Endothelial cell of umbilical vein (primary cell): ENCODE measurements at regions not wholly inside any gene's neighbourhood (a gene's known extent, or its start where the extent isn't known, plus 50 kb on each side); places are given as distances from the start of the nearest gene placed in this dataset.

Source experiments
- EZH2 ChIP-seq: IDR thresholded peaks from 2 replicates; pipeline ENCODE4 v1.6.1; 2012; ENCODE audit warnings: borderline replicate concordance, low read depth, mild to moderate bottlenecking, moderate library complexity, low read length, inconsistent platforms; ENCODE audit not compliant: severe bottlenecking
- FOS ChIP-seq: IDR thresholded peaks from 2 replicates; pipeline ENCODE4 v1.6.1; 2011; ENCODE audit warnings: mild to moderate bottlenecking, low read length, moderate library complexity, borderline replicate concordance; ENCODE audit not compliant: insufficient read depth
- GATA2 ChIP-seq: IDR thresholded peaks from 2 replicates; pipeline ENCODE4 v1.7.0; 2011; ENCODE audit warnings: low read depth, mild to moderate bottlenecking, moderate library complexity, mixed read lengths, low read length; ENCODE audit not compliant: insufficient read length, insufficient read depth
- MYC ChIP-seq: IDR thresholded peaks from one replicate; pipeline ENCODE4 v1.6.1; 2011; ENCODE audit warnings: mild to moderate bottlenecking, low read depth, low read length
- POLR2A ChIP-seq: IDR thresholded peaks from 2 replicates; pipeline ENCODE4 v1.6.1; 2012; ENCODE audit warnings: low read depth, mild to moderate bottlenecking, control low read depth, low read length
- POLR2AphosphoS5 ChIP-seq: IDR thresholded peaks from 2 replicates; pipeline ENCODE4 v1.6.1; 2012; ENCODE audit warnings: low read depth, mild to moderate bottlenecking, control low read depth, low read length, moderate library complexity; ENCODE audit not compliant: insufficient read depth
- TF ChIP-seq, protein P1 (sequence below), 2 donors: IDR thresholded peaks; 1 replicate in 1 of 2; 2 replicates in 1 of 2; pipeline ENCODE4 v1.5.1; 2011; ENCODE audit warnings: low read length in 2 of 2, mild to moderate bottlenecking in 2 of 2, moderate library complexity in 2 of 2, control low read depth in 1 of 2, inconsistent platforms in 1 of 2, low read depth in 1 of 2; ENCODE audit not compliant: insufficient read depth in 1 of 2; ENCODE audit errors: extremely low read depth in 1 of 2
- TF ChIP-seq, protein P2 (sequence below): IDR thresholded peaks from 2 replicates; pipeline ENCODE4 v1.6.1; 2011; ENCODE audit not compliant: insufficient read depth, insufficient read length

DNA sequence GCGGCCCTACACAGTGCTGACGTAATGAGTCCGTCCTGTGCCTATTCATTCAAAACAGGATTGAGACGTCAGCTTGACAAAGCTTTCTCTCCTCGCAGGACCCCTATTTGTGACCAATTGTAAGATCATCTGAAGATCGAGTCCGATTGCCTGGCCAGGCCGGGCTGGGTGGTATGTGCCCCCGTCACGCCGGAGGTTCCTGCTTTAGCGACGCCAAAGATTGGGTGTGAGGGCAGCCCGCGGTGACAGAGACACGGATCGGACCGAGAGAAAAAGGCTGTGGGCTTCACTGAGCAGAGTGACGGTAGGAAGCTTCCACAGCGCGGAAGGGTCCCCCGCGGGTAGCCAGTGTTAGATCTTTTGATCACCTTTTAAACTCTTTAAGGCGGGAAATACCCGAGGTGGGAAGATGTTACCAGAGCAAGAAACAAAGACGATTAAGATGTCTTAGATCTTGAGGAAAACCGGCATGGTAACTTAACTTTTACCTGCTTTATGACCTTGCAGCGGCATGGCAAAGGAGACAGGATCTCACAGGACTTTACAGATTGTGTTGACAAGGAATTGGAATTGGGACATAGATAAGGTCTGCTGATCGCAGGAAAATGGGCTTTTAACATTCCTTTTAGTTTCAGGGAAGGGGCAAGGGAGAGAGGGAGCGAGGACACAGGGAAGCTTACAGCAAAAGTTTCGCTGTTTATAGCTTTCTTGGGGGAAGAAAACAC is 220.0 kb downstream of the METTL4 start:
- TF ChIP-seq, protein P1, sequence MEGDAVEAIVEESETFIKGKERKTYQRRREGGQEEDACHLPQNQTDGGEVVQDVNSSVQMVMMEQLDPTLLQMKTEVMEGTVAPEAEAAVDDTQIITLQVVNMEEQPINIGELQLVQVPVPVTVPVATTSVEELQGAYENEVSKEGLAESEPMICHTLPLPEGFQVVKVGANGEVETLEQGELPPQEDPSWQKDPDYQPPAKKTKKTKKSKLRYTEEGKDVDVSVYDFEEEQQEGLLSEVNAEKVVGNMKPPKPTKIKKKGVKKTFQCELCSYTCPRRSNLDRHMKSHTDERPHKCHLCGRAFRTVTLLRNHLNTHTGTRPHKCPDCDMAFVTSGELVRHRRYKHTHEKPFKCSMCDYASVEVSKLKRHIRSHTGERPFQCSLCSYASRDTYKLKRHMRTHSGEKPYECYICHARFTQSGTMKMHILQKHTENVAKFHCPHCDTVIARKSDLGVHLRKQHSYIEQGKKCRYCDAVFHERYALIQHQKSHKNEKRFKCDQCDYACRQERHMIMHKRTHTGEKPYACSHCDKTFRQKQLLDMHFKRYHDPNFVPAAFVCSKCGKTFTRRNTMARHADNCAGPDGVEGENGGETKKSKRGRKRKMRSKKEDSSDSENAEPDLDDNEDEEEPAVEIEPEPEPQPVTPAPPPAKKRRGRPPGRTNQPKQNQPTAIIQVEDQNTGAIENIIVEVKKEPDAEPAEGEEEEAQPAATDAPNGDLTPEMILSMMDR (IDR thresholded peaks at IDR 0.05; ENCODE audit: extremely low read depth in 1 of 2, insufficient read depth in 1 of 2, low read depth in 1 of 2, low read length in 2 of 2), result no peak
- TF ChIP-seq POLR2A (no peak), MYC (no peak), EZH2 (no peak), FOS (no peak), POLR2AphosphoS5 (no peak), GATA2 (no peak)
- TF ChIP-seq, protein P2, sequence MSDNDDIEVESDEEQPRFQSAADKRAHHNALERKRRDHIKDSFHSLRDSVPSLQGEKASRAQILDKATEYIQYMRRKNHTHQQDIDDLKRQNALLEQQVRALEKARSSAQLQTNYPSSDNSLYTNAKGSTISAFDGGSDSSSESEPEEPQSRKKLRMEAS, result no peak
